Neural progenitor cell (in vitro differentiated cells): ENCODE measurements at regions not wholly inside any gene's neighbourhood (a gene's known extent, or its start where the extent isn't known, plus 50 kb on each side); places are given as distances from the start of the nearest gene placed in this dataset.

Source experiments
- CTCF ChIP-seq: fragments of 200-600 bp; sonication (generic); IDR thresholded peaks from 2 replicates; pipeline ENCODE4 v1.5.1; 2017; ENCODE audit warnings: antibody characterized with exemption, mild to moderate bottlenecking
- EZH2 ChIP-seq: fragments of 200-600 bp; sonication (generic); IDR thresholded peaks from 2 replicates; pipeline ENCODE4 v1.6.1; 2017; ENCODE audit warnings: antibody characterized with exemption, mild to moderate bottlenecking, moderate library complexity
- EZH2phosphoT487 ChIP-seq: fragments of 200-600 bp; sonication (generic); IDR thresholded peaks from 2 replicates; pipeline ENCODE4 v1.6.1; 2017; ENCODE audit warnings: antibody characterized with exemption

GRCh38 chr2:134020608-134021007 is 233.3 kb upstream of the MGAT5 start:
- TF ChIP-seq EZH2 (no peak), CTCF (no peak), EZH2phosphoT487 (no peak)
